ELR (cell line): ENCODE measurements at regions not wholly inside any gene's neighbourhood (a gene's known extent, or its start where the extent isn't known, plus 50 kb on each side); places are given as distances from the start of the nearest gene placed in this dataset.
A peak's percentile ranks its signal among the peaks of the same experiment; 100 is the strongest.

Experiments
- DNase-seq: peaks from one replicate; pipeline ENCODE4 v3.0.0-alpha.2; 2015; ENCODE audit warnings: low read depth

- no peak for DNase-seq
Observed at GRCh38 chr5:68798877-68799843, 294.7 kb upstream of the SLC30A5 start.

GRCh38 chr5:68802430-68802829 is 291.4 kb upstream of the SLC30A5 start:
- DNase-seq: no peak

GRCh38 chr5:68803881-68804319 is 289.9 kb upstream of the SLC30A5 start:
- DNase-seq: no peak

GRCh38 chr5:68804343-68804742 is 289.5 kb upstream of the SLC30A5 start:
- no peak for DNase-seq

GRCh38 chr5:68805444-68805843 is 288.4 kb upstream of the SLC30A5 start:
- no peak for DNase-seq

- no peak for DNase-seq
Observed at GRCh38 chr5:68817632-68818031, 276.2 kb upstream of the SLC30A5 start.

- DNase-seq: no peak
Observed at GRCh38 chr5:68818057-68818695, 275.6 kb upstream of the SLC30A5 start.

GRCh38 chr5:68818870-68819269 is 274.9 kb upstream of the SLC30A5 start:
- DNase-seq: no peak

GRCh38 chr5:68821056-68821455 is 272.8 kb upstream of the SLC30A5 start:
- DNase-seq: no peak

GRCh38 chr5:68822796-68823195 is 271.0 kb upstream of the SLC30A5 start:
- no peak for DNase-seq

- no peak for DNase-seq
Observed at GRCh38 chr5:68823301-68823700, 270.5 kb upstream of the SLC30A5 start.

GRCh38 chr5:68830377-68830898 is 263.4 kb upstream of the SLC30A5 start:
- no peak for DNase-seq

GRCh38 chr5:68834491-68834981 is 259.3 kb upstream of the SLC30A5 start:
- no peak for DNase-seq

- no peak for DNase-seq
Observed at GRCh38 chr5:68838157-68838718, 255.6 kb upstream of the SLC30A5 start.

- DNase-seq: no peak
Observed at GRCh38 chr5:68839019-68839552, 254.7 kb upstream of the SLC30A5 start.

GRCh38 chr5:68843624-68844364 is 250.0 kb upstream of the SLC30A5 start:
- no peak for DNase-seq

GRCh38 chr5:68845131-68845530 is 248.7 kb upstream of the SLC30A5 start:
- no peak for DNase-seq

- no peak for DNase-seq
Observed at GRCh38 chr5:68846828-68847227, 247.0 kb upstream of the SLC30A5 start.

- peak; percentile 62 for DNase-seq
Observed at GRCh38 chr5:68848091-68848490, 245.7 kb upstream of the SLC30A5 start.

- no peak for DNase-seq
Observed at GRCh38 chr5:68849103-68849502, 244.7 kb upstream of the SLC30A5 start.

GRCh38 chr5:68849906-68850305 is 243.9 kb upstream of the SLC30A5 start:
- no peak for DNase-seq
